ENCODE measurements at regions not wholly inside any gene's neighbourhood (a gene's known extent, or its start where the extent isn't known, plus 50 kb on each side); places are given as distances from the start of the nearest gene placed in this dataset.

DNA sequence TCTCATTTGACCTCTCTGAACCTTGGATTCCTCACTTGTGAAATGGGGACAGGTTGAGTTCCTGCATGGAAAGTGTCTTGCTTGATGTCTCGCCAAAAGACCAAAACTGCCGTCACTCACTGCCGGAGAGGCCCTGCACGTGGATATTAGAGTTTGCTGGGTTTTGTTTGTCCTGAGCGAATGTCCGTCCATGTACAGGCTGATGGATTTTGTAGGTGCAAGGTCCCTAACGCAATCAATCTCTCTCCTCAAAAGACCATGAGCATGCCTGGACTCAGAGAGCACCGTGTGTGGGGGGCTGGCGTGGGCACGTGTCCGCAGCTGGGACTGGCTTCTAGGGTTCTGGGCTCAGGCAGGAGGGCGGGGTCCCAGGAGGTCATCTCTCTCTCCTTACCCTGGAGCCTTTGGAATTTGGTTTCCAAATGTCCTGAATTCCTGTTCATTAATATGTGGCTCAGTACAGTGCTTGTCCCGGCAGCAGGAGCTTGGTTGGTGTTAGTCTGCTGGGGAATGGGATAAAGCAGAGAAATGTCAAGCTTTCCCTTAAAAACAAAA lies 146.0 kb upstream of the IER5L start:
- no peak for TF ChIP-seq POLR2AphosphoS5 (IDR thresholded peaks at IDR 0.05; ENCODE audit: borderline replicate concordance, low read depth, low read length)
- TF ChIP-seq EZH2 (IDR thresholded peaks at IDR 0.05), result no peak
